Heart right ventricle (tissue), 16 donors: ENCODE measurements at regions not wholly inside any gene's neighbourhood (a gene's known extent, or its start where the extent isn't known, plus 50 kb on each side); places are given as distances from the start of the nearest gene placed in this dataset.

Experiments used
- ATAC-seq, 8 donors: fragments of 200-7000 bp; cut with Tn5 transposase; one replicate each; pipeline ENCODE4 v1.9.1; 2020; ENCODE audit warnings: mild to moderate bottlenecking in 8 of 8, moderate library complexity in 8 of 8, moderate number of reproducible peaks in 1 of 8
- DNase-seq, 2 donors: peaks; one replicate each; pipeline ENCODE4 v3.0.0-alpha.2; 2020
- H3K27ac ChIP-seq, 10 donors: fragments of 200-600 bp; sonication (generic) in 2 of 10; one replicate each; pipeline versions ENCODE4 v1.5.0 to v1.8.0; 2020 to 2022; ENCODE audit warnings: mild to moderate bottlenecking in 3 of 10
- H3K27me3 ChIP-seq, 7 donors: fragments of 200-600 bp; one replicate each; pipeline ENCODE4 v1.8.0; 2021 to 2022; ENCODE audit warnings: mild to moderate bottlenecking in 2 of 7
- H3K36me3 ChIP-seq, 9 donors: fragments of 200-600 bp; sonication (generic) in 1 of 9; one replicate each; pipeline versions ENCODE4 v1.5.0 to v1.8.0; 2020 to 2022; ENCODE audit warnings: mild to moderate bottlenecking in 2 of 9
- H3K4me1 ChIP-seq, 9 donors: fragments of 200-600 bp; sonication (generic) in 1 of 9; one replicate each; pipeline versions ENCODE4 v1.5.0 to v1.8.0; 2020 to 2022; ENCODE audit warnings: mild to moderate bottlenecking in 4 of 9
- H3K4me3 ChIP-seq, 10 donors: fragments of 200-600 bp; sonication (generic) in 2 of 10; one replicate each; pipeline versions ENCODE4 v1.5.0 to v1.8.0; 2020 to 2022; ENCODE audit warnings: mild to moderate bottlenecking in 7 of 10, moderate library complexity in 2 of 10
- H3K9me3 ChIP-seq, 11 donors: fragments of 200-600 bp in 10 of 11; sonication (generic) in 2 of 11; one replicate each; pipeline versions ENCODE4 v1.5.0 to v1.8.0; 2013 to 2022; ENCODE audit warnings: mild to moderate bottlenecking in 2 of 11, control low read depth in 1 of 11, moderate library complexity in 1 of 11
- WGBS, 2 donors: extraction: QIAGEN DNeasy Blood & Tissue Kit; methylation state at CpG; one replicate each; pipeline ENCODE4 v1.1.7; 2013; ENCODE audit warnings: inconsistent platforms in 1 of 2; 5-methylcytosine and 5-hydroxymethylcytosine counted together
- intact Hi-C, 10 donors: fragments of 100-400 bp; cut with DNase I; formaldehyde crosslinking; loops; one replicate each; pipeline versions ENCODE4 v1.11.1 to v1.14.2; 2022
- TF ChIP-seq, protein P1 (sequence below), 9 donors: fragments of 200-600 bp; sonication (generic) in 2 of 9; IDR thresholded peaks; one replicate each; pipeline versions ENCODE4 v1.5.0 to v1.8.0; 2021 to 2022; ENCODE audit warnings: antibody characterized with exemption in 9 of 9, mild to moderate bottlenecking in 5 of 9, moderate library complexity in 1 of 9
- donor health status: Arrhythmogenic right ventricular cardiomyopathy.
- donor health status: ischemic (EF 13 %, LVEDD 7.1; RV severe dilation, severe dysfunction).
- donor health status: healthy with polysubstance abuse.
- donor health status: DM: no; HTN: yes; CAD: no.
- donor health status: DM: no; HTN: no; CAD: no.
- donor health status: ischemic (EF 25% LVEDD 6.9; RV normal size, moderate dysfunction).
- donor health status: ischemic (EF 25% LVEDD 5.7; RV mildly dilated, moderate dysfunction).
- donor health status: healthy.
- donor health status: DM: yes; HTN: yes; CAD: no.
- donor health status: Ischemic cardiomyopathy.
- donor health status: ischemic (EF 35%, LVEDD 5.7; RV mildly dilated, moderate dysfunction).
- donor health status: nonischemic (EF 11% LVEDD 7.7; RV severe dilation, severe dysfunction).
- donor health status: DM: yes; HTN: yes; CAD: no.
- donor health status: PGD.
- donor health status: ischemic (EF 29% LVEDD 5.4; RV normal size, mild dysfunction).
- donor health status: nonischemic (EF 23%, LVEDD 6.1; RV moderate dilation, normal function).

DNA sequence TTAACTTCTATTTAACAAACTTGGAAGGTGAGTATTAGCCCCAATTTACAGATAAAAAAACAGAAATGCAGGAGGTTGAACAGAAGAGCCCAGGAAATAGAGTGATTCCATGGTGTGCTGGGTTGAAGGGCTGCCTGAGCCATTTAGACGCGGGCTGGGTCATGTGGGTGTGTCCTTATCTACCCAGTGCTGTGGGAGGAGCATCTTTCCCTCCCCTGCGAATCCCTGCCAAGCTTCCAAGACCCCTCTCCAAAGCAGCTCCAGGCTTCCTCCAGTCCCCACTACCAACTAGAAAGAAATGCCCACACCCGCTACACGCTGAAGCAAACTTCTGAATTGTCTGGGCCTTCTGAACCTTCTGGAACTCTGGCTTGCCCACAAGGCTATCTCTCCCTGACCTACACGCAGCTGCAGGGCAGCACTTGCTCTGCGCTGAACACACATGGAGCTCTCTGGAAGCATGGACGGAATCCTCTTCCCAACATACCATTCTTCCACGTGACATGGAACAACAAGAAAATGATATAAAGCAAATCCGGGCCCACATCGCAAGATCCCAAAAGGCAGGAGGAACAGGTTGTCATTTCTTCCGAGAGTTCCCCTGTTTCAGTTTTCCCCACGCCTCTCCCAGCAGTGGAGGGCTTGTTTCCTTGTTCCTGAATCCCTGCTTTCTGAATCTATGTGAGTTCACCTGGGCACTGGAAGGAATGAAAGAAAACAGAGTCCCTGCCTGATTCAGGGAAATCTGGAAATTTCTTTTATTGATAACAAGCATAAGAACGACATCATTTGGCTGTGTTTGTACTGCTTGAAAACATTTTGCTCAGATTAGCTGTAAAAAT is 562.7 kb upstream of the ID2 start:
- WGBS, 2 donors = 87 to 90% methylated on average over 14 of the region's 14 CpGs
- Histone ChIP-seq H3K4me1 (peaks cover 0 to 64% (median 28%) of the 10 kb centered on the region in 9 donors), H3K27me3 (no peaks in the 10 kb centered on the region), H3K9me3 (no peaks in the 10 kb centered on the region), H3K4me3 (peak overlapping the region in 2 of 10 donors; percentile 10 to 14), H3K36me3 (no peaks in the 10 kb centered on the region), H3K27ac (peak overlapping the region in 9 of 10 donors; percentile 21 to 80 (median 55))
- TF ChIP-seq, protein P1, sequence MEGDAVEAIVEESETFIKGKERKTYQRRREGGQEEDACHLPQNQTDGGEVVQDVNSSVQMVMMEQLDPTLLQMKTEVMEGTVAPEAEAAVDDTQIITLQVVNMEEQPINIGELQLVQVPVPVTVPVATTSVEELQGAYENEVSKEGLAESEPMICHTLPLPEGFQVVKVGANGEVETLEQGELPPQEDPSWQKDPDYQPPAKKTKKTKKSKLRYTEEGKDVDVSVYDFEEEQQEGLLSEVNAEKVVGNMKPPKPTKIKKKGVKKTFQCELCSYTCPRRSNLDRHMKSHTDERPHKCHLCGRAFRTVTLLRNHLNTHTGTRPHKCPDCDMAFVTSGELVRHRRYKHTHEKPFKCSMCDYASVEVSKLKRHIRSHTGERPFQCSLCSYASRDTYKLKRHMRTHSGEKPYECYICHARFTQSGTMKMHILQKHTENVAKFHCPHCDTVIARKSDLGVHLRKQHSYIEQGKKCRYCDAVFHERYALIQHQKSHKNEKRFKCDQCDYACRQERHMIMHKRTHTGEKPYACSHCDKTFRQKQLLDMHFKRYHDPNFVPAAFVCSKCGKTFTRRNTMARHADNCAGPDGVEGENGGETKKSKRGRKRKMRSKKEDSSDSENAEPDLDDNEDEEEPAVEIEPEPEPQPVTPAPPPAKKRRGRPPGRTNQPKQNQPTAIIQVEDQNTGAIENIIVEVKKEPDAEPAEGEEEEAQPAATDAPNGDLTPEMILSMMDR (IDR thresholded peaks at IDR 0.05) = no peak
- intact Hi-C loops = no loop called here
- no peak for DNase-seq
- ATAC-seq = no peak

DNA sequence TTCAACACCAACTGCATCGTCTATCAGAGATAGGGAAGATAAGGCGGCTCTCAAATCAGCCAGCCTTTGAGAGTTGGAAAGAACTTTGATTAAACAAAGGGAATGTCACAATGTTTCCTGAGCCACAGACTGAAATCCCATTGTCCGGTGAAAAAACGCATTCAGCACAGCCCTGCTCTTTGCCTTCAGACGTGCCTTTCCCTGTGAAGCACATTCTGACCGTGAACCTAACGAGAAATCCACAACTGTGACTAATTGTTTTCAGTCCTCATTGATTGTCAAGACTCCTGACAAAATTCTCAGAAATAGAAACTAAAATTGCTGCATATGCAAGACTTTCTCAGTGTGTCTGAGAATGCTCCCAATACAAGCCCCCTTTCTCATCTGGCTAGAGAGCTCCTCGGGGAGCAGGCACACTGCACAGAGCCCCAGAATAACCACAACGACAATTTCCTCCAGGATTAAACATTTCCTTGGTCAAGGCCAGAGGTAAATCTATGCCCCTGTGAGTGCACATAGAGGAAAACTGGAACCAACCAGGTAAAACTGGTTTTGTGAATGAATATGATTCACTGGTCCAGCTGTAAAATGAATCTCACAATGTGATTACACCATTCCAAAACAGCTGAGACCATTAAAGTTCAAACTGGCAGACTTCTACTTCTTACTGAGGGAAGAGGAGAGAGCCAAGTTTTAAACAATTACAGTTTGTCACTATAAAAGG is 561.9 kb upstream of the ID2 start:
- Histone ChIP-seq H3K4me1 (peaks cover 0 to 64% (median 28%) of the 10 kb centered on the region in 9 donors), H3K9me3 (no peaks in the 10 kb centered on the region), H3K4me3 (peak overlapping the region in 4 of 10 donors; percentile 6 to 22 (median 12)), H3K27me3 (no peaks in the 10 kb centered on the region), H3K36me3 (no peaks in the 10 kb centered on the region), H3K27ac (peak overlapping the region; percentile 21 to 80 (median 57))
- ATAC-seq (peak; percentile 58 to 83 (median 74)), DNase-seq (no peak)
- intact Hi-C loops = no loop called here
- WGBS, 2 donors = 36 to 53% methylated on average over 9 of the region's 9 CpGs
- TF ChIP-seq, protein P1 (IDR thresholded peaks at IDR 0.05) = no peak

DNA sequence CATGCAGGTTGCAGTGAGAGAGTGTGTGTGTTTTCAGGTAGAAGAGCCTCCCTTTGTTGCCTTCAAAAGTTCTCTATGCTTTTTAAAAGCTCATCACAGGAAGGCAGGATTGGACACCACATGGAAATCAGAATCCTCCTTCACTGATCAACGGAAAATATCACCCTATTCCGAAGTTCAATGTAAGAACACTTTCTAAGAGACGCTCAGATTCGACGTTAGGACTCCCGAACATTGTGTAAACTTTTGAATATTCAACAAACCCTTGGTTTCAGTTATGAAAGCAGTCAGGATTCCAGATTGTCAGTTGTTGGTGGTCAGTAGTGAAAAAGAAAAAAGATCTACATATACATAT is 561.4 kb upstream of the ID2 start:
- DNase-seq (no peak), ATAC-seq (no peak)
- WGBS, 2 donors = 69 to 79% methylated on average over 6 of the region's 6 CpGs
- no peak overlapping the region for H3K4me3 ChIP-seq
- intact Hi-C loops = no loop called here
- TF ChIP-seq, protein P1 (IDR thresholded peaks at IDR 0.05) = no peak
- no peaks in the 10 kb centered on the region for H3K36me3 ChIP-seq
- H3K27ac ChIP-seq = peak overlapping the region in 9 of 10 donors; percentile 21 to 80 (median 55)
- H3K27me3 ChIP-seq = no peaks in the 10 kb centered on the region
- no peaks in the 10 kb centered on the region for H3K9me3 ChIP-seq
- H3K4me1 ChIP-seq = peaks cover 0 to 64% (median 28%) of the 10 kb centered on the region in 9 donors

DNA sequence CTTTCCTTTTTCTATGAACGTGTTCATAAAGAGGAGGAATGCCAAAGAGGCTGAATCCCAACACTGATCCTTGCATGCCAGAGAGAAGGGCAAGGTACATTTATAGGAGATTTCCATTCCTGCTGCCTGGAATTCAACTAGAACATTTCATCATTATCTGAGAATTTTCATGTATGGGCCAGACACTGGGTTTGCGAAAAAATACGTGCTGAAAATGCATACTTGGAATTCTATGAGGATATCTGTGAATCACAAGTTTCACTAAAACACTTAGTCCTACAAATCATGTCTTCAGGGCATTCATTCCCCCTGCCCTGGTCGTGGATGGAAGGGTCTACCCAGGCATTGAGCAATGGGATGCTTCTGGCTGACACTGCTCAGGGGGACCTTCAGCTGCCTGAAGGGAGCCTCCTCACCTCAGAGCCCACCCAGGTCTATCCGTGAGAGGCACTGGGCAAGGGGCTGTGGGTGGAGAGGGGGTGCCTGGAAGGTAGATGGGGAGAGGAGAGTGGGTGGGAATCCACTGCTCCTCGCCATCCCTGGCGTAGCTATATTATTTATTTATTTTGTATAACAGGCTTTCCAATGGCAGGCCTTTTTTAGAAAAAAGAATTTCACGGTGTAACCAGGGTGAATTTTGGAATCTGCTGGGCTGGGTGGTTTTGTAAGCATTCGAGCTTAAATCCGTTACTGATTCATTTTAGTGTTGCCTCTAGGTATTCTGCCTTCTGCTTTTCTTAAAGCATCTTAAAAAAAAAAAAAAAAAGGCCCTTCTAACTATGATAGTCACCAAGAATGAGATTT is 560.6 kb upstream of the ID2 start:
- H3K27me3 ChIP-seq = no peaks in the 10 kb centered on the region
- DNase-seq (no peak), ATAC-seq (no peak)
- TF ChIP-seq, protein P1 (IDR thresholded peaks at IDR 0.05) = no peak
- no peaks in the 10 kb centered on the region for H3K36me3 ChIP-seq
- intact Hi-C loops = no loop called here
- H3K4me3 ChIP-seq = no peak overlapping the region
- WGBS, 2 donors = 91 to 95% methylated on average over 10 of the region's 10 CpGs
- no peaks in the 10 kb centered on the region for H3K9me3 ChIP-seq
- H3K27ac ChIP-seq = peak overlapping the region in 3 of 10 donors; percentile 7 to 80 (median 73)
- H3K4me1 ChIP-seq = peaks cover 0 to 64% (median 30%) of the 10 kb centered on the region in 9 donors
